ENCODE measurements at regions not wholly inside any gene's neighbourhood (a gene's known extent, or its start where the extent isn't known, plus 50 kb on each side); places are given as distances from the start of the nearest gene placed in this dataset.
"Not testable (repeated sequence)": the region's sequence is repeated elsewhere in the genome, so short reads cannot be mapped to it uniquely, and the experiment has no call there.

GRCh38 chr9:93813221-93814076 lies 141.7 kb downstream of the BARX1 start:
- DNase-seq (ENCODE audit: low spot score): no peak

GRCh38 chr9:93812410-93812668 lies 142.8 kb downstream of the BARX1 start:
- DNase-seq (ENCODE audit: low spot score): no peak

GRCh38 chr9:93810028-93810971 lies 144.9 kb downstream of the BARX1 start:
- no peak for DNase-seq (ENCODE audit: low spot score)

GRCh38 chr9:93809204-93809940 lies 145.8 kb downstream of the BARX1 start:
- no peak for DNase-seq (ENCODE audit: low spot score)

GRCh38 chr9:93808115-93809029 lies 146.8 kb downstream of the BARX1 start:
- no peak for DNase-seq (ENCODE audit: low spot score)

GRCh38 chr9:93807166-93808074 lies 147.7 kb downstream of the BARX1 start:
- DNase-seq (ENCODE audit: low spot score): no peak

GRCh38 chr9:93801581-93802284 lies 153.4 kb downstream of the BARX1 start:
- DNase-seq (ENCODE audit: low spot score): no peak

- no peak for DNase-seq (ENCODE audit: low spot score)
Measured at GRCh38 chr9:93801120-93801519, 154.0 kb downstream of the BARX1 start.

- DNase-seq (ENCODE audit: low spot score): no peak
Measured at GRCh38 chr9:93792358-93792757, 162.8 kb downstream of the BARX1 start.

- DNase-seq (ENCODE audit: low spot score): no peak
Measured at GRCh38 chr9:93786204-93786603, 169.0 kb downstream of the BARX1 start.

GRCh38 chr9:93776873-93777272 lies 178.3 kb downstream of the BARX1 start:
- no peak for DNase-seq (ENCODE audit: low spot score)

- DNase-seq (ENCODE audit: low spot score): no peak
Measured at GRCh38 chr9:93776256-93776655, 178.9 kb downstream of the BARX1 start.

GRCh38 chr9:93774331-93775102 lies 180.6 kb downstream of the BARX1 start:
- no peak for DNase-seq (ENCODE audit: low spot score)

GRCh38 chr9:93771276-93771675 lies 183.9 kb downstream of the BARX1 start:
- DNase-seq (ENCODE audit: low spot score): no peak

GRCh38 chr9:93761822-93762221 lies 185.4 kb downstream of the PHF2 start:
- peak; percentile 15 for DNase-seq (ENCODE audit: low spot score)

- no peak for DNase-seq (ENCODE audit: low spot score)
Measured at GRCh38 chr9:93750045-93750444, 173.7 kb downstream of the PHF2 start.

- DNase-seq (ENCODE audit: low spot score): not testable (repeated sequence)
Measured at GRCh38 chr9:93748827-93749226, 172.4 kb downstream of the PHF2 start.

- no peak for DNase-seq (ENCODE audit: low spot score)
Measured at GRCh38 chr9:93731963-93732362, 155.6 kb downstream of the PHF2 start.

GRCh38 chr9:93730648-93731047 lies 154.3 kb downstream of the PHF2 start:
- DNase-seq (ENCODE audit: low spot score): no peak

Data from RKO (cell line).